Stimulated activated CD8-positive, alpha-beta memory T cell treated with anti-CD3 and anti-CD28 coated beads, Interleukin-7, amount 100 ng/mL, for 1 hour (primary cell): ENCODE measurements at regions not wholly inside any gene's neighbourhood (a gene's known extent, or its start where the extent isn't known, plus 50 kb on each side); places are given as distances from the start of the nearest gene placed in this dataset.

Experiments used
- DNase-seq, 2 donors: peaks; one replicate each; pipeline ENCODE4 v3.0.0-alpha.2; 2020; ENCODE audit warnings: low read depth in 2 of 2

- DNase-seq = no peak
These were observed 133.6 kb upstream of the CPEB2 start for GRCh38 chr4:14868426-14869395.

GRCh38 chr4:14871676-14872430 is 130.4 kb upstream of the CPEB2 start:
- peak in 1 of 2 donors; percentile 8 for DNase-seq

GRCh38 chr4:14874990-14875389 is 127.3 kb upstream of the CPEB2 start:
- no peak for DNase-seq

- DNase-seq = no peak
These were observed 124.7 kb upstream of the CPEB2 start for GRCh38 chr4:14877246-14878225.

- DNase-seq = no peak
These were observed 123.6 kb upstream of the CPEB2 start for GRCh38 chr4:14878681-14879080.

GRCh38 chr4:14879683-14880082 is 122.6 kb upstream of the CPEB2 start:
- no peak for DNase-seq

- no peak for DNase-seq
These were observed 121.5 kb upstream of the CPEB2 start for GRCh38 chr4:14880805-14881204.

GRCh38 chr4:14883166-14883565 is 119.1 kb upstream of the CPEB2 start:
- no peak for DNase-seq

GRCh38 chr4:14883661-14884060 is 118.6 kb upstream of the CPEB2 start:
- no peak for DNase-seq

GRCh38 chr4:14887842-14888433 is 114.3 kb upstream of the CPEB2 start:
- no peak for DNase-seq

- no peak for DNase-seq
These were observed 113.3 kb upstream of the CPEB2 start for GRCh38 chr4:14888790-14889572.

GRCh38 chr4:14892563-14892962 is 109.7 kb upstream of the CPEB2 start:
- DNase-seq = no peak

- no peak for DNase-seq
These were observed 108.6 kb upstream of the CPEB2 start for GRCh38 chr4:14893713-14894112.

GRCh38 chr4:14894392-14895292 is 107.6 kb upstream of the CPEB2 start:
- DNase-seq = no peak

GRCh38 chr4:14896656-14897175 is 105.6 kb upstream of the CPEB2 start:
- no peak for DNase-seq

- no peak for DNase-seq
These were observed 105.1 kb upstream of the CPEB2 start for GRCh38 chr4:14897217-14897616.

GRCh38 chr4:14898989-14899388 is 103.3 kb upstream of the CPEB2 start:
- DNase-seq = no peak

GRCh38 chr4:14902342-14902741 is 99.9 kb upstream of the CPEB2 start:
- no peak for DNase-seq

- no peak for DNase-seq
These were observed 99.0 kb upstream of the CPEB2 start for GRCh38 chr4:14903321-14903720.
